ENCODE measurements at regions not wholly inside any gene's neighbourhood (a gene's known extent, or its start where the extent isn't known, plus 50 kb on each side); places are given as distances from the start of the nearest gene placed in this dataset.

DNA sequence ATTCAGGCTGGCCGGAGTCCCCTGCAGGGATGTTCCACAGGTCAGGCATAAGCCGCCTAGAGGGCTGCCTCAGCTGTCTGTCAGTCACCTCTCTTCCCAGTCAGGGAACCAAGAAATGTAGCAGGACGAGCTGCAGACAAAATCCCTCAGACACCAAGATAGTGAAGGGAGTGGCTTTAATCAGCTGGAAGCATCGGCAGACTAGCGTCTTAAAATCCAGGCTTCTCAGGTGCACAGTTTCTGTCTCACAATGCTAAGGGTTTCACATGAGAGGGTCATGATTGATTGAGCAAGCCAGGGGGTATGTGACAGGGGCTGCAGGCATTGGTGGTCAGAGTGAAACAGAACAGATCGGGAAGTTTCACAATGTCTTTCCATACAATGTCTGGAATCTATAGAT is 247.2 kb downstream of the CDH10 start:
- TF ChIP-seq ZFX (IDR thresholded peaks at IDR 0.05; ENCODE audit: borderline replicate concordance): no peak
- TF ChIP-seq, protein P1, sequence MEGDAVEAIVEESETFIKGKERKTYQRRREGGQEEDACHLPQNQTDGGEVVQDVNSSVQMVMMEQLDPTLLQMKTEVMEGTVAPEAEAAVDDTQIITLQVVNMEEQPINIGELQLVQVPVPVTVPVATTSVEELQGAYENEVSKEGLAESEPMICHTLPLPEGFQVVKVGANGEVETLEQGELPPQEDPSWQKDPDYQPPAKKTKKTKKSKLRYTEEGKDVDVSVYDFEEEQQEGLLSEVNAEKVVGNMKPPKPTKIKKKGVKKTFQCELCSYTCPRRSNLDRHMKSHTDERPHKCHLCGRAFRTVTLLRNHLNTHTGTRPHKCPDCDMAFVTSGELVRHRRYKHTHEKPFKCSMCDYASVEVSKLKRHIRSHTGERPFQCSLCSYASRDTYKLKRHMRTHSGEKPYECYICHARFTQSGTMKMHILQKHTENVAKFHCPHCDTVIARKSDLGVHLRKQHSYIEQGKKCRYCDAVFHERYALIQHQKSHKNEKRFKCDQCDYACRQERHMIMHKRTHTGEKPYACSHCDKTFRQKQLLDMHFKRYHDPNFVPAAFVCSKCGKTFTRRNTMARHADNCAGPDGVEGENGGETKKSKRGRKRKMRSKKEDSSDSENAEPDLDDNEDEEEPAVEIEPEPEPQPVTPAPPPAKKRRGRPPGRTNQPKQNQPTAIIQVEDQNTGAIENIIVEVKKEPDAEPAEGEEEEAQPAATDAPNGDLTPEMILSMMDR (IDR thresholded peaks at IDR 0.05): no peak
- no peak overlapping the region for H3K27ac ChIP-seq

DNA sequence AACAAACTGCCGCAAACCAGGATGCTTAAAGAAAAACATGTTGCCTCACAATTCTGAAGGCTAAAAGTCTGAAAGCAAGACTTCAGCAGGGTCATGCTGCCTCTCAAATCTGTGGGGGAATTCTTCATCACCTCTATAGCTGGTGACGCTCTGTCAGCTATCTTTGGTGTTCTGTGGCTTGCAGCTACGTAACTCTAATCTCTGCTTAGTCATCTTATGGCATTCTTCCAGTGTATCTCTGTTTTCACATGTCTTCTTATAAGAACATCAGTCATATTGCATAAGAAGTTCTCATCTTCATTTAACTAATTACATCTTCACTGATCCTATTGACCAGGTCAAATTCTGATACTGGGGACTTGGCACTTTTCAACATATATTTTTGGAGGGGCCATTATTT is 243.0 kb downstream of the CDH10 start:
- H3K27ac ChIP-seq: no peak overlapping the region
- TF ChIP-seq, protein P1 (IDR thresholded peaks at IDR 0.05): no peak
- no peak for TF ChIP-seq ZFX (IDR thresholded peaks at IDR 0.05; ENCODE audit: borderline replicate concordance)

DNA sequence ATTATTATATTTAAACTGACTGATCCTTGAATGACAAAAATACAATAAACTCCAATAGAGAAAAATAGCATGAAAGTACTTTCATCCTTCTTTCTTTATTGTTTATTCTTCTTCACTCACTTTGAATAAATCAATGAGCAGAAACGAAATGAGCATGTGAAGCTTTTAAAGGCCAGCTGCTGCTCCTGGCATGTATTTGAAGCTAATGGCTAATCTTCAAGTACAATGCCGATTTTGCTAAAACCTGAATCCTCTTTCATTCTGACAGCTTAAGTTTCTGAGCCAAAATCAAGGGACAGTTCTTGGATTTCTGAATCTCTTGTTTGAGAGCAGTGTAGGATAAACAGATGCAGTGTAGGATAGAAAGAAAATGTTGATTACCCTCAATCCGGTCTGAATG is 237.3 kb downstream of the CDH10 start:
- no peak overlapping the region for H3K27ac ChIP-seq
- no peak for TF ChIP-seq ZFX (IDR thresholded peaks at IDR 0.05; ENCODE audit: borderline replicate concordance)
- TF ChIP-seq, protein P1 (IDR thresholded peaks at IDR 0.05): no peak

DNA sequence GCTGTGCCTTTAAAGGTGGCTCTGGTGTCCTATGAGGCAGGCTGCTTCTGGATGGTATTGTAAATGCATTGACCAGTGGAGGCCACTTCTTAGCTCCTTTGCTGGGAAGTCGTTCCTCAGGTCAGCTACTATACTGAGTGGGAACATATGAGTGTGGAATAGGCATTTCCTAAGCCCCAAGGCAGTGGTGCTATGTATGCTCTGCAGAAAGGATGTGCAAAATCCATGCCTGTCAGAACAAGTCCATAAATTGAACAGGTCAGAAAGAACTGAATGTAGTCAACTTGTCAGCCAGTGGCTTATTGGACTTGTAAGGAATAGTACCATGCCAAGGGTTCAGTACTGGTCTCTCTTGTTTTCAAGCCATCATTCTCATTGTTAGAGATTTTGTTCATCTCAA is 216.4 kb downstream of the CDH10 start:
- TF ChIP-seq ZFX (IDR thresholded peaks at IDR 0.05; ENCODE audit: borderline replicate concordance): no peak
- TF ChIP-seq, protein P1 (IDR thresholded peaks at IDR 0.05): no peak
- no peak overlapping the region for H3K27ac ChIP-seq

DNA sequence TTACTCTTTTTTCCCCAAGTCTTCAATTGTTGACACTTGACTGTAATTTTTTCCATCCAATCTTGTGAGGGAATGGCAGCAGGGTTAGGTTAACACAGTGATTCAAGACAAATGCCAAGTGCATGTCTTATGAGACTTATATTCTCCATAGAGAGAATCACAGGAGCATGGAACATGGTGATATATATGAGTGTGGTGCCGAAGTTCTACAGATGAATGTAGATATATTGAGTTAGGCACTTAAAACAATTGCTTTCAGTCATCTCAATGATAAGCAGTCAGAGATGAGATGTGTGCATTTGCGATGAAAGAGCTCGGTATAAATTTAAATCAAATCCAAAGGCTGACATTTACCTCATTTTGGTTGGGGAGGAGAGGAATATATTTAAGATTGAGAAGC is 211.2 kb downstream of the CDH10 start:
- TF ChIP-seq ZFX (IDR thresholded peaks at IDR 0.05; ENCODE audit: borderline replicate concordance): no peak
- TF ChIP-seq, protein P1 (IDR thresholded peaks at IDR 0.05): no peak
- H3K27ac ChIP-seq: no peak overlapping the region

All from 22Rv1 (cell line).